ENCODE measurements at regions not wholly inside any gene's neighbourhood (a gene's known extent, or its start where the extent isn't known, plus 50 kb on each side); places are given as distances from the start of the nearest gene placed in this dataset.

DNA sequence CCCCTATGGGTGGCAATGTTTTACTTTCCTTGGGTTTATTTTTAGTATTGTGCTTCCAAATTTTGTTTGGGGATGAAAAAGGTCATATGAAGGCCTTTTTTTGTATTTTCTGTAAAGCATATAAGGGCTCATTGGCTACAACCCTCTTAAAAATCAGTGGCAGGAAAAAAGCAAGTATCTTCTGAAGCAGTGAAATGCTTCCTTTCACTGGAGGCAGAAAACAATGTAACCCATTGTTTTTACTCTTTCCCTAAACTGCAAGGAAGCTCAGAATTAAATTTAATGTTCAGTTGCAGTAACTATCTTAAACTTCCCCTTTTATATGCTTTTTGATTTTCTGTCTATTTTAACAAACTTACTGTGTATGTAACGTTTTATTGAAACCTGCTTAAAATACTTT lies 148.7 kb upstream of the LYZL1 start:
- CTCF ChIA-PET, result no interaction called here
- Histone ChIP-seq H3K36me3 (ENCODE audit: control insufficient read depth in 2 of 2, insufficient read depth in 2 of 2, low read length in 1 of 2) (no peaks in the 10 kb centered on the region), H3K4me3 (no peak overlapping the region), H3K9ac (ENCODE audit: control insufficient read depth, insufficient read depth, low read length) (no peak overlapping the region), H3K27ac (ENCODE audit: control insufficient read depth, insufficient read depth) (no peak overlapping the region), H3K4me2 (ENCODE audit: control insufficient read depth, insufficient read depth) (no peak overlapping the region), H3K4me1 (ENCODE audit: control insufficient read depth, insufficient read depth, low read length) (no peaks in the 10 kb centered on the region), H2AFZ (ENCODE audit: control insufficient read depth, low read depth, low read length) (no peak overlapping the region), H3K9me3 (replicated peaks; ENCODE audit: control insufficient read depth, insufficient read depth, low read length) (no peaks in the 10 kb centered on the region), H3K27me3 (replicated peaks in 1 of 2; ENCODE audit: control insufficient read depth in 2 of 2, insufficient read depth in 2 of 2, low read length in 1 of 2) (no peaks in the 10 kb centered on the region; a peak in 1 of 4 replicates), H3K79me2 (ENCODE audit: control insufficient read depth, insufficient read depth, low read length) (no peaks in the 10 kb centered on the region), H4K20me1 (ENCODE audit: control insufficient read depth, insufficient read depth) (no peaks in the 10 kb centered on the region)
- RAD21 ChIA-PET (ENCODE audit: unreplicated experiment), result no interaction called here
- no peak for TF ChIP-seq NFIC (IDR thresholded peaks at IDR 0.05; ENCODE audit: low read depth, low read length)
- TF ChIP-seq POLR2AphosphoS2 (IDR thresholded peaks at IDR 0.05; ENCODE audit: low read depth, low read length), result no peak
- no peak for TF ChIP-seq STAT1 (conservative IDR thresholded peaks at IDR 0.05)
- TF ChIP-seq RELA (IDR thresholded peaks at IDR 0.05; ENCODE audit: borderline replicate concordance, partially characterized antibody), result no peak
- no peak for TF ChIP-seq MYB (IDR thresholded peaks at IDR 0.05; ENCODE audit: borderline replicate concordance, low read depth, low read length)
- TF ChIP-seq FOXM1 (IDR thresholded peaks at IDR 0.05; ENCODE audit: low read depth, low read length), result no peak
- ATAC-seq, result no peak
- intact Hi-C loops (cut with micrococcal nuclease; ENCODE audit: unreplicated experiment) (no loop called here), in situ Hi-C loops (cut with MboI) (no loop called here)
- no peak for FAIRE-seq
- SMC1A ChIA-PET (ENCODE audit: uncharacterized antibody, unreplicated experiment), result no interaction called here
- POLR2A ChIA-PET, result no interaction called here
- no peak for DNase-seq (ENCODE audit: low read depth, low spot score)
- no TSS peak for BruUV-seq (replicated peaks)
- WGBS (ENCODE audit: insufficient coverage, insufficient replicate concordance, low lambda C conversion rate, missing lambda C conversion rate), result 0% methylated on average over 1 of the region's 1 CpG

DNA sequence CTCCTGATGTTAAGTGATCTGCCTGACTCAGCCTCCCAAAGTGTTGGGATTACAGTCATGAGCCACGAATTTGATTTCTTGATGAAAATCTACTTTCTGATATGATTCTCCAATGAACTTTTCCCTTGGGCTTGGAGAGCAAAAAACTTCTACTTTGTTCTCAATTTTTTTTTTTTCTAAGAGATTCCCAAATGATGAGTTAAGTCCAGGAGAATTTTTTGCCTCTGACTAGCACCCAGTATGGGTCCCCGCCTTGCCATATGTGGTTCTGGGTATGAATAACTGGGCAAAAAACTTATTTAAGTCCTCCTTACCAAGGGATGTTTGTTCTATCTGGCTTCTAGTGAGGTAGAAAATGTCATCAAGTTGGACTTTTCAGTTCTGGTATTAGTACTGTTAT lies 147.9 kb upstream of the LYZL1 start:
- Histone ChIP-seq H3K9ac (ENCODE audit: control insufficient read depth, insufficient read depth, low read length) (no peak overlapping the region), H3K4me3 (no peak overlapping the region), H3K36me3 (ENCODE audit: control insufficient read depth in 2 of 2, insufficient read depth in 2 of 2, low read length in 1 of 2) (no peaks in the 10 kb centered on the region), H2AFZ (ENCODE audit: control insufficient read depth, low read depth, low read length) (no peak overlapping the region), H3K4me2 (ENCODE audit: control insufficient read depth, insufficient read depth) (no peak overlapping the region), H3K9me3 (replicated peaks; ENCODE audit: control insufficient read depth, insufficient read depth, low read length) (no peaks in the 10 kb centered on the region), H3K79me2 (ENCODE audit: control insufficient read depth, insufficient read depth, low read length) (no peaks in the 10 kb centered on the region), H3K4me1 (ENCODE audit: control insufficient read depth, insufficient read depth, low read length) (no peaks in the 10 kb centered on the region), H3K27ac (ENCODE audit: control insufficient read depth, insufficient read depth) (no peak overlapping the region), H3K27me3 (replicated peaks in 1 of 2; ENCODE audit: control insufficient read depth in 2 of 2, insufficient read depth in 2 of 2, low read length in 1 of 2) (no peaks in the 10 kb centered on the region; a peak in 1 of 4 replicates), H4K20me1 (ENCODE audit: control insufficient read depth, insufficient read depth) (no peaks in the 10 kb centered on the region)
- POLR2A ChIA-PET, result no interaction called here
- FAIRE-seq (no peak), ATAC-seq (no peak), DNase-seq (ENCODE audit: low read depth, low spot score) (no peak)
- TF ChIP-seq RAD21 (IDR thresholded peaks at IDR 0.05; ENCODE audit: insufficient read depth, low read depth, low read length), result no peak
- TF ChIP-seq, protein P1, sequence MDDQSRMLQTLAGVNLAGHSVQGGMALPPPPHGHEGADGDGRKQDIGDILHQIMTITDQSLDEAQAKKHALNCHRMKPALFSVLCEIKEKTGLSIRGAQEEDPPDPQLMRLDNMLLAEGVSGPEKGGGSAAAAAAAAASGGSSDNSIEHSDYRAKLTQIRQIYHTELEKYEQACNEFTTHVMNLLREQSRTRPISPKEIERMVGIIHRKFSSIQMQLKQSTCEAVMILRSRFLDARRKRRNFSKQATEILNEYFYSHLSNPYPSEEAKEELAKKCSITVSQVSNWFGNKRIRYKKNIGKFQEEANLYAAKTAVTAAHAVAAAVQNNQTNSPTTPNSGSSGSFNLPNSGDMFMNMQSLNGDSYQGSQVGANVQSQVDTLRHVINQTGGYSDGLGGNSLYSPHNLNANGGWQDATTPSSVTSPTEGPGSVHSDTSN (IDR thresholded peaks at IDR 0.05; ENCODE audit: insufficient replicate concordance, low read depth, low read length), result no peak
- TF ChIP-seq POLR2AphosphoS5 (IDR thresholded peaks at IDR 0.05; ENCODE audit: low read length), result no peak
- TF ChIP-seq JUND (IDR thresholded peaks at IDR 0.05; ENCODE audit: low read depth, low read length), result no peak
- TF ChIP-seq TBL1XR1 (IDR thresholded peaks at IDR 0.05; ENCODE audit: low read depth, low read length), result no peak
- TF ChIP-seq CBX5 (IDR thresholded peaks at IDR 0.05; ENCODE audit: low read depth), result no peak
- no peak for TF ChIP-seq NRF1 (conservative IDR thresholded peaks at IDR 0.05; ENCODE audit: low read depth, low read length)
- TF ChIP-seq FOXM1 (IDR thresholded peaks at IDR 0.05; ENCODE audit: low read depth, low read length), result no peak
- no peak for TF ChIP-seq ASH2L (IDR thresholded peaks at IDR 0.05; ENCODE audit: borderline replicate concordance, low read depth)
- TF ChIP-seq TCF3 (IDR thresholded peaks at IDR 0.05; ENCODE audit: borderline replicate concordance, insufficient read depth, low read depth, low read length), result no peak
- TF ChIP-seq, protein P2, sequence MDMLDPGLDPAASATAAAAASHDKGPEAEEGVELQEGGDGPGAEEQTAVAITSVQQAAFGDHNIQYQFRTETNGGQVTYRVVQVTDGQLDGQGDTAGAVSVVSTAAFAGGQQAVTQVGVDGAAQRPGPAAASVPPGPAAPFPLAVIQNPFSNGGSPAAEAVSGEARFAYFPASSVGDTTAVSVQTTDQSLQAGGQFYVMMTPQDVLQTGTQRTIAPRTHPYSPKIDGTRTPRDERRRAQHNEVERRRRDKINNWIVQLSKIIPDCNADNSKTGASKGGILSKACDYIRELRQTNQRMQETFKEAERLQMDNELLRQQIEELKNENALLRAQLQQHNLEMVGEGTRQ (IDR thresholded peaks at IDR 0.05; ENCODE audit: borderline replicate concordance, low read depth, low read length), result no peak
- TF ChIP-seq SUPT20H (IDR thresholded peaks at IDR 0.05; ENCODE audit: borderline replicate concordance, control insufficient read depth, low read depth, low read length), result no peak
- no peak for TF ChIP-seq ATF7 (IDR thresholded peaks at IDR 0.05; ENCODE audit: low read depth)
- no peak for TF ChIP-seq DPF2 (IDR thresholded peaks at IDR 0.05)
- CTCF ChIA-PET, result no interaction called here
- SMC1A ChIA-PET (ENCODE audit: uncharacterized antibody, unreplicated experiment), result no interaction called here
- BruUV-seq (replicated peaks), result no TSS peak
- intact Hi-C loops (cut with micrococcal nuclease; ENCODE audit: unreplicated experiment), result no loop called here
- RAD21 ChIA-PET (ENCODE audit: unreplicated experiment), result no interaction called here
- in situ Hi-C loops (cut with MboI), result no loop called here
- 8% methylated on average over 2 of the region's 2 CpGs for WGBS (ENCODE audit: insufficient coverage, insufficient replicate concordance, low lambda C conversion rate, missing lambda C conversion rate)

Measured in GM12878 (cell line).